HG02610 (cell line): ENCODE measurements at regions not wholly inside any gene's neighbourhood (a gene's known extent, or its start where the extent isn't known, plus 50 kb on each side); places are given as distances from the start of the nearest gene placed in this dataset.

Experiments used
- ATAC-seq: cut with Tn5 transposase; IDR thresholded peaks from one replicate; pipeline ENCODE4 v1.9.1; 2021; ENCODE audit warnings: mild to moderate bottlenecking, moderate library complexity; ENCODE audit not compliant: unreplicated experiment

DNA sequence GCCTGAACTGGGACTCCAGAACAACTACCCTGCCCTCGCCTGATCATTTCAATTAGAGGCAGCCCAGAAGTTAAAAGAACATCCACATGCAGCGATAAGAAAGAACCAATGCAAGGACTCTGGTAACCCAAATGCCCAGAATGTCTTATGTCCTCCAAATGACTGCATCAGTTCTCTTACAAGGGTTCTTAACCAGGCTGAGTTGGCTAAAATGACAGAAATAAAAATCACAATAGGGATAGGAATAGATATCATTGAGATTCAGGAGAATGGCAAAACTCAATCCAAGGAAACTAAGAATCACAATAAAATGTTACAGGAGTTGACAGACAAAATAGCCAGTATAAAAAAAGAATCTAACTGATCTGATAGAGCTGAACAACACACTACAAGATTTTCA is 80.1 kb upstream of the PTGFR start:
- ATAC-seq, result no peak

- no peak for ATAC-seq
Observed at GRCh38 chr1:78411707-78412106, 79.1 kb upstream of the PTGFR start.

DNA sequence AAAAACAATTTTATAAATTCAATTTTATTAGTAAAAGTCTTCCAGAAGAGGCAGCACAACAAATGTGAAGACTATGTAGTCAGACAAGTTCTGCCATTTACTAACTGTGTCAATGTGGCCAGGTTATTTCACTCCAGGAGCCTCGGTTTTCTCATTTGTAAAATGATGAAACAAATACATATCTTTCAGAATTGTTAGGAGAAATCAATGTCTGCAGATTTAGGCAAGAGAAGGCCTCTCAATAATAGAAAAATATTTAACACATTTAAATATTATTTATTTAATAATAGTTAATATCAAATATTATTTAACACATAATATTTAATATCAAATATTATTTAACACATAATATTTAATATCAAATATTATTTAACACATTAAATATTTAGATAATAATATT is 75.6 kb upstream of the PTGFR start:
- no peak for ATAC-seq

- no peak for ATAC-seq
Observed at GRCh38 chr1:78419309-78419708, 71.5 kb upstream of the PTGFR start.

DNA sequence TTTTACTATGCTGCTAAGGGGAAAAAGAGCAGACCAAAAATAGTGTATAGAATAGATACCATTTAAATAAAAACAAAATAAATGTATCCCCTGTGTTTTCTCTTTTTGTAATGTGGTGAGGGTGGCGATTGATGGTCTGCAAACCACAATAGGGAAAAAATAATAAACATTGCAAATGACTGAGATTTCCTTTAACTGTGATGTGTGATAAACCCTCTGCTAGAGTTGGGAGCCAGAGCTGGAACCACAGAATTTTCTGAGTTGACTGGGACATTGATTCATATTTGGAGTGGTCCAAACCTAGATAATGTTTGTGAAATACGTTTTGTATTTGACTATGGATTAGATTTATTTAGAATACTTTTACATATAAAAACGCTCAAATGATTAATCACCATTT is 70.6 kb upstream of the PTGFR start:
- no peak for ATAC-seq

- ATAC-seq, result no peak
Observed at GRCh38 chr1:78420688-78421087, 70.1 kb upstream of the PTGFR start.

GRCh38 chr1:78424720-78425119 is 66.1 kb upstream of the PTGFR start:
- no peak for ATAC-seq

GRCh38 chr1:78426408-78426807 is 64.4 kb upstream of the PTGFR start:
- ATAC-seq, result no peak

DNA sequence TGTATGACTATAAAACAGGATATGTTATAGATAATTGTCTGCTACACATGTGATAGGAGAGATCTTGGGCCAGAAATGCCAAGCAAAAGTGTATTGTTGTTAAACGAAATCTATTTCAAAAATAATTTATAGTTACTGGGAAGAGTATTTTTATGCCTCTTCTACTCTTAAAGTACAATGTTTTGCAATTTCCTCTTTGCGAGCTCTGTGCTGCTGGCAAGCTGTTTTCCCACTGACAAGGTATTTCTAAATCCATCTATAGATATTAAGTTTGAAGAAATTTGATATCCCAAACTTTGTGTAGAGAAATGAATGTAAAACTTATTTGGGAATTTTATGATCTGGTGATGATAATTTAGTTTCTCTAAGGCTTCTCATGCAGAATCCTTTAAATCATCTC is 63.3 kb upstream of the PTGFR start:
- no peak for ATAC-seq

GRCh38 chr1:78432016-78432415 is 58.8 kb upstream of the PTGFR start:
- ATAC-seq, result no peak

GRCh38 chr1:78434351-78434750 is 56.4 kb upstream of the PTGFR start:
- ATAC-seq, result no peak

- ATAC-seq, result no peak
Observed at GRCh38 chr1:78436961-78437360, 53.8 kb upstream of the PTGFR start.

- ATAC-seq, result no peak
Observed at GRCh38 chr1:78437396-78437795, 53.4 kb upstream of the PTGFR start.

DNA sequence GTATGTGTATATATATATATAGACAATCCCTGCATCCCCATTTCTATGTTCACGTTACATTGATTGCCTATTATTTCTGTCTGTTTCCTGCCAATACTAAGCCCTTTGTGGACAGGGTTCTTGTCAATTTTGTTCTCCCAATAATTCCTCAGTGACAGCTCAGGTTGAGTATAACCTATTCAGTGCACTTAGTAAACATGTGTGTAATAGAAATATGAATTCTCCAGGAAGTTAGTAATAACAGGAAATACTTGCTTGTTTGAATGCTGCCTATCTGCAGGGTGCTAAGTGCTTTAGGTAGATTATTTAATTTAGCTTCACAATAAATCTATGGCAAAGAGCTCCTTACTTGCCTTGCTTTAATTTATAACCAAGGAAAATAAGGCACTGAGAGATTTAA is 52.8 kb upstream of the PTGFR start:
- ATAC-seq, result no peak

DNA sequence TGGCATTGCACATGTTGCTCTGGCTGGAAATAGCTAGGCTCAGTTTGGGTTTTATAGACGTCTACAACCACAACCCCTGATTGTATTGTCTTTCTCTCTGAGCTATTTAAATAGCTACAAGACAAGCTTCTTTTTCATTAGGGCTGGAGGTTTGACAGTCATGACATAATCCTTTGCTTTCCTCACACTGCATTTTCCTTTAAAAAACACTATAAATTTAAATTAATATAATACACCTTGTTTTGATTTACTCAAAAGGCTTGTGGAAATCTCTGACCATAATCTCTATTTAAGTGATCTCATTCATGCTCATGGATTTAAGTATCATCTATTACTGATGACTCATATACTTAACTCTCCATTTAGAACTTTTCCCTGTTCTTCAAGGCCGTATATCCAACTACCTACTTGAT is 50.4 kb upstream of the PTGFR start:
- ATAC-seq, result no peak
